Adrenal gland (tissue), 9 donors: ENCODE measurements at regions not wholly inside any gene's neighbourhood (a gene's known extent, or its start where the extent isn't known, plus 50 kb on each side); places are given as distances from the start of the nearest gene placed in this dataset.

Experiments used
- DNase-seq, 7 donors: peaks; one replicate each; pipeline ENCODE4 v3.0.0-alpha.2; 2019 to 2020
- H3K27ac ChIP-seq, 5 donors: fragments of 200-600 bp; sonication (generic) in 4 of 5; 1 replicate in 3 of 5; 2 replicates in 2 of 5; pipeline versions ENCODE4 v1.5.1 to v1.8.0; 2016 to 2020; ENCODE audit warnings: mild to moderate bottlenecking in 1 of 5
- H3K27me3 ChIP-seq: fragments of 200-600 bp; 2 replicates; pipeline ENCODE4 v1.8.0; 2021
- H3K36me3 ChIP-seq, 2 donors: fragments of 200-600 bp; replicated peaks in 1 of 2; 1 replicate in 1 of 2; 2 replicates in 1 of 2; pipeline versions ENCODE4 v1.5.1 to v1.8.0; 2018 to 2022
- H3K4me1 ChIP-seq, 2 donors: fragments of 200-600 bp; replicated peaks in 1 of 2; 1 replicate in 1 of 2; 2 replicates in 1 of 2; pipeline versions ENCODE4 v1.5.1 to v1.8.0; 2018 to 2021
- H3K4me3 ChIP-seq, 4 donors: fragments of 200-600 bp; sonication (generic) in 3 of 4; one replicate each; pipeline ENCODE4 v1.5.1; 2016 to 2018
- H3K9me3 ChIP-seq, 3 donors: fragments of 200-600 bp; sonication (generic) in 1 of 3; replicated peaks in 1 of 3; 1 replicate in 2 of 3; 2 replicates in 1 of 3; pipeline versions ENCODE4 v1.5.1 to v1.8.0; 2016 to 2021
- CTCF ChIP-seq, 6 experiments: fragments of 450-650 bp in 4 of 6; fragments of 200-600 bp in 2 of 6; sonication (generic) in 1 of 6; IDR thresholded peaks; 1 replicate in 5 of 6; 2 replicates in 1 of 6; pipeline versions ENCODE4 v1.5.1 to v1.8.0; 2016 to 2021; ENCODE audit warnings: antibody characterized with exemption in 6 of 6, mild to moderate bottlenecking in 2 of 6, moderate library complexity in 1 of 6
- POLR2A ChIP-seq, 2 donors: fragments of 450-650 bp; IDR thresholded peaks; one replicate each; pipeline ENCODE4 v1.6.1; 2017; ENCODE audit warnings: antibody characterized with exemption in 2 of 2, mild to moderate bottlenecking in 2 of 2, moderate library complexity in 1 of 2
- WGBS, 4 donors: extraction: QIAGEN DNeasy Blood & Tissue Kit in 2 of 4; methylation state at CpG; one replicate each; pipeline versions ENCODE4 v1.1.5 to v1.1.7; 2013 to 2017; 5-methylcytosine and 5-hydroxymethylcytosine counted together
- intact Hi-C, 2 donors: fragments of 100-400 bp; cut with DNase I; formaldehyde crosslinking; loops; one replicate each; pipeline versions ENCODE4 v1.14.1 to v1.15.0; 2022 to 2023
- donor health status: healthy with polysubstance abuse.
- donor health status: Bipolar disorder and iron deficiency.
- donor health status: DM: yes; HTN: yes; CAD: no.
- donor health status: DM: no; HTN: no; CAD: no.
- donor health status: DM: no; HTN: no; CAD: no.

- TF ChIP-seq POLR2A (IDR thresholded peaks at IDR 0.05) (no peak), CTCF (IDR thresholded peaks at IDR 0.05) (no peak)
- intact Hi-C loops, result no loop called here
- 76 to 83% (median 77%) methylated on average over 5 to 9 of the region's 9 CpGs for WGBS, 4 donors
- H3K27ac ChIP-seq, result no peak overlapping the region
- H3K9me3 ChIP-seq, result no peaks in the 10 kb centered on the region
- no peaks in the 10 kb centered on the region for H3K4me1 ChIP-seq
- H3K36me3 ChIP-seq, result no peaks in the 10 kb centered on the region
- H3K27me3 ChIP-seq, result no peaks in the 10 kb centered on the region
- no peak for DNase-seq
- H3K4me3 ChIP-seq, result no peak overlapping the region
These were observed 616.6 kb downstream of the IRX1 start for GRCh38 chr5:4212071-4212739.

- TF ChIP-seq CTCF (IDR thresholded peaks at IDR 0.05) (no peak), POLR2A (IDR thresholded peaks at IDR 0.05) (no peak)
- Histone ChIP-seq H3K4me1 (no peaks in the 10 kb centered on the region), H3K27me3 (no peaks in the 10 kb centered on the region), H3K9me3 (no peaks in the 10 kb centered on the region), H3K27ac (no peak overlapping the region), H3K36me3 (no peaks in the 10 kb centered on the region), H3K4me3 (no peak overlapping the region)
- intact Hi-C loops, result no loop called here
- WGBS, 4 donors, result 26 to 33% (median 29%) methylated on average over 9 of the region's 9 CpGs
- no peak for DNase-seq
These were observed 617.6 kb downstream of the IRX1 start for GRCh38 chr5:4212981-4213819.

- intact Hi-C loops, result no loop called here
- DNase-seq, result no peak
- H3K36me3 ChIP-seq, result no peaks in the 10 kb centered on the region
- no peaks in the 10 kb centered on the region for H3K9me3 ChIP-seq
- no peaks in the 10 kb centered on the region for H3K27me3 ChIP-seq
- no peak overlapping the region for H3K27ac ChIP-seq
- no peaks in the 10 kb centered on the region for H3K4me1 ChIP-seq
- H3K4me3 ChIP-seq, result no peak overlapping the region
- no peak for TF ChIP-seq CTCF (IDR thresholded peaks at IDR 0.05)
These were observed 619.5 kb downstream of the IRX1 start for GRCh38 chr5:4215143-4215542.

- Histone ChIP-seq H3K36me3 (no peaks in the 10 kb centered on the region), H3K27ac (no peak overlapping the region), H3K4me3 (no peak overlapping the region), H3K4me1 (no peaks in the 10 kb centered on the region), H3K9me3 (no peaks in the 10 kb centered on the region), H3K27me3 (no peaks in the 10 kb centered on the region)
- no peak for DNase-seq
- 71 to 78% (median 75%) methylated on average over 3 of the region's 3 CpGs for WGBS, 4 donors
- TF ChIP-seq CTCF (IDR thresholded peaks at IDR 0.05) (no peak), POLR2A (IDR thresholded peaks at IDR 0.05) (no peak)
- intact Hi-C loops, result no loop called here
These were observed 620.5 kb downstream of the IRX1 start for GRCh38 chr5:4216142-4216541.
